SK-N-SH treated with all-trans-retinoic acid at 6 μM for 48 hours (cell line): ENCODE measurements at regions not wholly inside any gene's neighbourhood (a gene's known extent, or its start where the extent isn't known, plus 50 kb on each side); places are given as distances from the start of the nearest gene placed in this dataset.

Experiments used
- CREB5 ChIP-seq: fragments of 250-450 bp; sonication (Bioruptor Pico); IDR thresholded peaks from 2 replicates; pipeline ENCODE4 v1.5.1; 2020; ENCODE audit warnings: low read depth, mild to moderate bottlenecking, moderate library complexity
- CSRNP3 ChIP-seq: fragments of 250-450 bp; sonication (Bioruptor Pico); IDR thresholded peaks from 2 replicates; pipeline ENCODE4 v1.5.1; 2021; ENCODE audit warnings: mild to moderate bottlenecking, moderate library complexity
- PPARA ChIP-seq: fragments of 250-450 bp; sonication (Bioruptor Pico); IDR thresholded peaks from 2 replicates; pipeline ENCODE4 v1.5.0; 2020; ENCODE audit warnings: mild to moderate bottlenecking, borderline replicate concordance
- RARB ChIP-seq: fragments of 250-450 bp; sonication (Bioruptor Pico); IDR thresholded peaks from 2 replicates; pipeline ENCODE4 v1.8.0; 2021; ENCODE audit warnings: mild to moderate bottlenecking, moderate library complexity
- TOX ChIP-seq: fragments of 250-450 bp; sonication (Bioruptor Pico); IDR thresholded peaks from 2 replicates; pipeline ENCODE4 v1.8.0; 2021; ENCODE audit warnings: mild to moderate bottlenecking, moderate library complexity, borderline replicate concordance
- ZFP3 ChIP-seq: fragments of 250-450 bp; sonication (Bioruptor Pico); IDR thresholded peaks from 2 replicates; pipeline ENCODE4 v1.5.0; 2020; ENCODE audit warnings: mild to moderate bottlenecking, moderate library complexity
- ZFP30 ChIP-seq: fragments of 450-650 bp; formaldehyde crosslinking; IDR thresholded peaks from 2 replicates; pipeline ENCODE4 v1.5.0; 2022; ENCODE audit warnings: mild to moderate bottlenecking, moderate library complexity
- ZNF8 ChIP-seq: fragments of 450-650 bp; formaldehyde crosslinking; IDR thresholded peaks from 2 replicates; pipeline ENCODE4 v1.5.0; 2020; ENCODE audit warnings: mild to moderate bottlenecking, moderate library complexity

- TF ChIP-seq RARB (no peak), CREB5 (no peak), ZFP30 (CRISPR knock-in tag) (no peak), PPARA (CRISPR knock-in tag) (no peak), CSRNP3 (CRISPR knock-in tag) (no peak), ZNF8 (no peak), TOX (CRISPR knock-in tag) (no peak), ZFP3 (CRISPR knock-in tag) (no peak)
These were observed 122.0 kb upstream of the ST6GAL2 start for GRCh38 chr2:107007927-107008326.
